K562 (cell line): ENCODE measurements at regions not wholly inside any gene's neighbourhood (a gene's known extent, or its start where the extent isn't known, plus 50 kb on each side); places are given as distances from the start of the nearest gene placed in this dataset.

ENCODE experiments used
- ATAC-seq: fragments of 200-7000 bp; cut with Tn5 transposase; 3 replicates; pipeline ENCODE4 v1.9.1; 2020; ENCODE audit warnings: moderate library complexity
- BruUV-seq: library from RNA; stranded (reverse); fragments of 400-500 nt; replicated peaks from 2 replicates; lab custom pipeline; 2021; lab: Mats Ljungman, UMichigan
- CTCF ChIA-PET: fragments of 300-600 bp; formaldehyde crosslinking; extraction: SDS; loops from one replicate; lab custom pipeline; 2021; ENCODE audit warnings: low intra/inter-chr PET ratio; lab: Yijun Ruan, JAX
- POLR2A ChIA-PET: fragments of 300-600, 350-650 bp; sonication (Branson Sonifier 250); formaldehyde crosslinking; extraction: SDS; loops from one replicate; lab custom pipeline; 2021; ENCODE audit warnings: antibody characterized with exemption, inconsistent platforms; lab: Yijun Ruan, JAX
- DNase-seq, 4 experiments: peaks; one replicate each; pipeline versions ENCODE4 v3.0.0 to v3.0.0-alpha.2; 2011 to 2018; ENCODE audit warnings: low spot score in 3 of 4, mixed read lengths in 3 of 4; ENCODE audit errors: extremely low read depth in 1 of 4
- FAIRE-seq: peaks from 2 replicates; lab custom pipeline; 2011; peaks lifted over from hg19 to GRCh38; lab: Jason Lieb, UNC
- H2AFZ ChIP-seq: 2 replicates; pipeline ENCODE4 v1.6.0; 2011; ENCODE audit warnings: low read depth, low read length, control low read depth, inconsistent platforms
- H3K27ac ChIP-seq: fragments of 200-600 bp; 3 replicates; pipeline ENCODE4 v1.8.0; 2011; ENCODE audit warnings: low read depth, mild to moderate bottlenecking, control low read depth, inconsistent platforms, low read length, moderate library complexity, mixed read lengths; ENCODE audit errors: extremely low read depth
- H3K27me3 ChIP-seq, 2 experiments: fragments of 300-600 bp in 1 of 2; 2 replicates in 1 of 2; 3 replicates in 1 of 2; pipeline versions ENCODE4 v1.6.0 to v1.8.0; 2011; ENCODE audit warnings: inconsistent platforms in 2 of 2, low read length in 2 of 2, mild to moderate bottlenecking in 1 of 2, mixed read lengths in 1 of 2, moderate library complexity in 1 of 2; ENCODE audit not compliant: control insufficient read depth in 2 of 2, insufficient read depth in 2 of 2
- H3K36me3 ChIP-seq: fragments of 300-600 bp; 3 replicates; pipeline ENCODE4 v1.8.0; 2011; ENCODE audit warnings: mild to moderate bottlenecking, low read length, inconsistent platforms; ENCODE audit not compliant: control insufficient read depth, insufficient read depth
- H3K4me1 ChIP-seq, 2 experiments: fragments of 200-600 bp in 1 of 2; replicated peaks in 1 of 2; 2 replicates in 1 of 2; 3 replicates in 1 of 2; pipeline versions ENCODE4 v1.5.1 to v1.8.0; 2011; ENCODE audit warnings: inconsistent platforms in 2 of 2, low read length in 2 of 2, mild to moderate bottlenecking in 1 of 2, mixed read lengths in 1 of 2, moderate library complexity in 1 of 2; ENCODE audit not compliant: control insufficient read depth in 2 of 2, insufficient read depth in 2 of 2
- H3K4me2 ChIP-seq: 2 replicates; pipeline ENCODE4 v1.6.1; 2011; ENCODE audit warnings: low read length, control low read depth, inconsistent platforms, mixed read lengths; ENCODE audit not compliant: insufficient read depth
- H3K4me3 ChIP-seq: fragments of 200-600 bp; sonication (generic), shearing (Covaris generic); 2 replicates; pipeline ENCODE4 v1.5.1; 2016; ENCODE audit warnings: control low read depth, inconsistent platforms
- H3K79me2 ChIP-seq: fragments of 200-600 bp; 3 replicates; pipeline ENCODE4 v1.8.0; 2011; ENCODE audit warnings: low read length, inconsistent platforms; ENCODE audit not compliant: control insufficient read depth, insufficient read depth
- H3K9ac ChIP-seq, 2 experiments: 2 replicates each; pipeline versions ENCODE4 v1.6.0 to v1.6.1; 2011; ENCODE audit warnings: low read depth in 2 of 2, low read length in 2 of 2, control low read depth in 1 of 2, inconsistent platforms in 1 of 2, mild to moderate bottlenecking in 1 of 2, mixed read lengths in 1 of 2; ENCODE audit not compliant: insufficient read depth in 1 of 2
- H3K9me1 ChIP-seq: one replicate; pipeline ENCODE4 v1.6.0; 2011; ENCODE audit warnings: inconsistent platforms, mild to moderate bottlenecking, low read length, moderate library complexity; ENCODE audit not compliant: control insufficient read depth, insufficient read depth
- H3K9me3 ChIP-seq: replicated peaks from 2 replicates; pipeline ENCODE4 v1.5.1; 2011; ENCODE audit warnings: low read depth, low read length, inconsistent platforms; ENCODE audit not compliant: control insufficient read depth, insufficient read depth
- H4K20me1 ChIP-seq: replicated peaks from 2 replicates; pipeline ENCODE4 v1.6.1; 2011; ENCODE audit warnings: low read length, inconsistent platforms, mixed read lengths; ENCODE audit not compliant: control insufficient read depth, insufficient read depth
- ARID3B ChIP-seq: fragments of 250-450 bp; sonication (Bioruptor Pico); IDR thresholded peaks from 2 replicates; pipeline ENCODE4 v1.4.0; 2020; ENCODE audit warnings: borderline replicate concordance
- BRCA1 ChIP-seq, 2 experiments: fragments of 450-650 bp in 1 of 2; sonication (generic) in 1 of 2; formaldehyde crosslinking in 1 of 2; IDR thresholded peaks; 2 replicates each; pipeline versions ENCODE4 v1.5.0 to v1.6.1; 2017 to 2020; ENCODE audit warnings: mild to moderate bottlenecking in 1 of 2, missing genetic modification reagents in 1 of 2
- CXXC5 ChIP-seq: fragments of 250-450 bp; sonication (Bioruptor Pico); IDR thresholded peaks from 2 replicates; pipeline ENCODE4 v1.8.0; 2022; ENCODE audit warnings: inconsistent platforms, mild to moderate bottlenecking, moderate library complexity
- NRF1 ChIP-seq, 2 experiments: fragments of 450-650 bp; IDR thresholded peaks in 1 of 2; conservative IDR thresholded peaks in 1 of 2; 2 replicates each; pipeline ENCODE4 v1.6.1; 2014; ENCODE audit warnings: mild to moderate bottlenecking in 2 of 2
- PHB ChIP-seq: fragments of 250-450 bp; sonication (Bioruptor Pico); IDR thresholded peaks from 2 replicates; pipeline ENCODE4 v1.5.0; 2021
- POLR3G ChIP-seq: IDR thresholded peaks from 2 replicates; pipeline ENCODE4 v1.6.1; 2011; ENCODE audit not compliant: insufficient read length, insufficient replicate concordance; ENCODE audit errors: extremely low read depth
- WGBS: fragments of 100-300 bp; shearing (Covaris generic); methylation state at CpG from one replicate; pipeline ENCODE4 v1.1.6; 2016; ENCODE audit warnings: low coverage, mixed read lengths; ENCODE audit not compliant: insufficient coverage; ENCODE audit errors: missing lambda C conversion rate; 5-methylcytosine and 5-hydroxymethylcytosine counted together
- in situ Hi-C: fragments of 300-500 bp; cut with MboI; formaldehyde crosslinking; loops from 4 replicates; pipeline ENCODE4 v1.15.0; 2018; ENCODE audit warnings: inconsistent platforms, mixed read lengths
- intact Hi-C: fragments of 100-400 bp; cut with micrococcal nuclease; formaldehyde crosslinking; loops from 2 replicates; pipeline ENCODE4 v1.14.2; 2022
- TF ChIP-seq, protein P1 (sequence below), 3 experiments: fragments of 200-800 bp in 1 of 3; fragments of 250-450 bp in 1 of 3; fragments of 450-650 bp in 1 of 3; sonication (Bioruptor Pico) in 1 of 3; sonication (Bioruptor generic) in 1 of 3; formaldehyde crosslinking in 1 of 3; IDR thresholded peaks; 2 replicates each; pipeline versions ENCODE4 v1.6.1 to v1.8.0; 2016 to 2022; ENCODE audit warnings: mild to moderate bottlenecking in 2 of 3, missing genetic modification characterization in 2 of 3, missing compliant biosample characterization in 1 of 3, moderate library complexity in 1 of 3
- TF ChIP-seq, protein P2 (sequence below), 2 experiments: fragments of 200-800 bp in 1 of 2; sonication (Bioruptor generic) in 1 of 2; sonication (generic) in 1 of 2; formaldehyde crosslinking in 1 of 2; IDR thresholded peaks in 1 of 2; conservative IDR thresholded peaks in 1 of 2; 2 replicates each; pipeline versions ENCODE4 v1.5.0 to v1.6.1; 2016 to 2020; ENCODE audit warnings: missing compliant biosample characterization in 1 of 2, missing genetic modification characterization in 1 of 2, missing genetic modification reagents in 1 of 2
- TF ChIP-seq, protein P3 (sequence below): fragments of 250-450 bp; sonication (Bioruptor Pico); IDR thresholded peaks from 2 replicates; pipeline ENCODE4 v1.8.0; 2022; ENCODE audit warnings: moderate library complexity, mild to moderate bottlenecking, inconsistent platforms

GRCh38 chr2:22753476-22753875 is 631.5 kb upstream of the KLHL29 start:
- Histone ChIP-seq H3K4me1 (no peaks in the 10 kb centered on the region), H3K9me3 (no peaks in the 10 kb centered on the region), H3K27ac (no peak overlapping the region), H3K36me3 (no peaks in the 10 kb centered on the region), H2AFZ (no peak overlapping the region), H4K20me1 (no peaks in the 10 kb centered on the region), H3K79me2 (no peaks in the 10 kb centered on the region), H3K27me3 (no peaks in the 10 kb centered on the region), H3K9me1 (no peaks in the 10 kb centered on the region), H3K9ac (no peak overlapping the region), H3K4me3 (no peak overlapping the region), H3K4me2 (no peak overlapping the region)
- CTCF ChIA-PET: interaction anchor here (0.6 to 0.7 kb wide), 2 partner anchors 10 to 1505 kb away, joined by 3 read pairs; no protein-coding TSS in a partner anchor
- no peak for ATAC-seq
- TF ChIP-seq PHB (no peak), POLR3G (no peak), ARID3B (CRISPR knock-in tag) (no peak), CXXC5 (CRISPR knock-in tag) (no peak), NRF1 (conservative IDR thresholded peaks at IDR 0.05 in 1 of 2, IDR thresholded peaks at IDR 0.05 in 1 of 2) (no peak), BRCA1 (IDR thresholded peaks at IDR 0.05) (no peak), BRCA1 (CRISPR knock-in tag; IDR thresholded peaks at IDR 0.05) (no peak)
- TF ChIP-seq, protein P1, sequence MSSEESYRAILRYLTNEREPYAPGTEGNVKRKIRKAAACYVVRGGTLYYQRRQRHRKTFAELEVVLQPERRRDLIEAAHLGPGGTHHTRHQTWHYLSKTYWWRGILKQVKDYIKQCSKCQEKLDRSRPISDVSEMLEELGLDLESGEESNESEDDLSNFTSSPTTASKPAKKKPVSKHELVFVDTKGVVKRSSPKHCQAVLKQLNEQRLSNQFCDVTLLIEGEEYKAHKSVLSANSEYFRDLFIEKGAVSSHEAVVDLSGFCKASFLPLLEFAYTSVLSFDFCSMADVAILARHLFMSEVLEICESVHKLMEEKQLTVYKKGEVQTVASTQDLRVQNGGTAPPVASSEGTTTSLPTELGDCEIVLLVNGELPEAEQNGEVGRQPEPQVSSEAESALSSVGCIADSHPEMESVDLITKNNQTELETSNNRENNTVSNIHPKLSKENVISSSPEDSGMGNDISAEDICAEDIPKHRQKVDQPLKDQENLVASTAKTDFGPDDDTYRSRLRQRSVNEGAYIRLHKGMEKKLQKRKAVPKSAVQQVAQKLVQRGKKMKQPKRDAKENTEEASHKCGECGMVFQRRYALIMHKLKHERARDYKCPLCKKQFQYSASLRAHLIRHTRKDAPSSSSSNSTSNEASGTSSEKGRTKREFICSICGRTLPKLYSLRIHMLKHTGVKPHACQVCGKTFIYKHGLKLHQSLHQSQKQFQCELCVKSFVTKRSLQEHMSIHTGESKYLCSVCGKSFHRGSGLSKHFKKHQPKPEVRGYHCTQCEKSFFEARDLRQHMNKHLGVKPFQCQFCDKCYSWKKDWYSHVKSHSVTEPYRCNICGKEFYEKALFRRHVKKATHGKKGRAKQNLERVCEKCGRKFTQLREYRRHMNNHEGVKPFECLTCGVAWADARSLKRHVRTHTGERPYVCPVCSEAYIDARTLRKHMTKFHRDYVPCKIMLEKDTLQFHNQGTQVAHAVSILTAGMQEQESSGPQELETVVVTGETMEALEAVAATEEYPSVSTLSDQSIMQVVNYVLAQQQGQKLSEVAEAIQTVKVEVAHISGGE (CRISPR knock-in tag; IDR thresholded peaks at IDR 0.05): no peak
- TF ChIP-seq, protein P2, sequence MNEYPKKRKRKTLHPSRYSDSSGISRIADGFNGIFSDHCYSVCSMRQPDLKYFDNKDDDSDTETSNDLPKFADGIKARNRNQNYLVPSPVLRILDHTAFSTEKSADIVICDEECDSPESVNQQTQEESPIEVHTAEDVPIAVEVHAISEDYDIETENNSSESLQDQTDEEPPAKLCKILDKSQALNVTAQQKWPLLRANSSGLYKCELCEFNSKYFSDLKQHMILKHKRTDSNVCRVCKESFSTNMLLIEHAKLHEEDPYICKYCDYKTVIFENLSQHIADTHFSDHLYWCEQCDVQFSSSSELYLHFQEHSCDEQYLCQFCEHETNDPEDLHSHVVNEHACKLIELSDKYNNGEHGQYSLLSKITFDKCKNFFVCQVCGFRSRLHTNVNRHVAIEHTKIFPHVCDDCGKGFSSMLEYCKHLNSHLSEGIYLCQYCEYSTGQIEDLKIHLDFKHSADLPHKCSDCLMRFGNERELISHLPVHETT (CRISPR knock-in tag; conservative IDR thresholded peaks at IDR 0.05 in 1 of 2, IDR thresholded peaks at IDR 0.05 in 1 of 2): no peak
- TF ChIP-seq, protein P3, sequence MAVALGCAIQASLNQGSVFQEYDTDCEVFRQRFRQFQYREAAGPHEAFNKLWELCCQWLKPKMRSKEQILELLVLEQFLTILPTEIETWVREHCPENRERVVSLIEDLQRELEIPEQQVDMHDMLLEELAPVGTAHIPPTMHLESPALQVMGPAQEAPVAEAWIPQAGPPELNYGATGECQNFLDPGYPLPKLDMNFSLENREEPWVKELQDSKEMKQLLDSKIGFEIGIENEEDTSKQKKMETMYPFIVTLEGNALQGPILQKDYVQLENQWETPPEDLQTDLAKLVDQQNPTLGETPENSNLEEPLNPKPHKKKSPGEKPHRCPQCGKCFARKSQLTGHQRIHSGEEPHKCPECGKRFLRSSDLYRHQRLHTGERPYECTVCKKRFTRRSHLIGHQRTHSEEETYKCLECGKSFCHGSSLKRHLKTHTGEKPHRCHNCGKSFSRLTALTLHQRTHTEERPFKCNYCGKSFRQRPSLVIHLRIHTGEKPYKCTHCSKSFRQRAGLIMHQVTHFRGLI (CRISPR knock-in tag): no peak
- BruUV-seq: no TSS peak
- intact Hi-C loops: no loop called here
- POLR2A ChIA-PET: no interaction called here
- no peak for FAIRE-seq
- DNase-seq: no peak
- WGBS: 2% methylated on average over 7 of the region's 7 CpGs
- in situ Hi-C loops: no loop called here
